Suprapubic skin (tissue), 3 donors: ENCODE measurements at regions not wholly inside any gene's neighbourhood (a gene's known extent, or its start where the extent isn't known, plus 50 kb on each side); places are given as distances from the start of the nearest gene placed in this dataset.

Experiments
- POLR2AphosphoS5 ChIP-seq, 3 donors: sonication (generic); formaldehyde crosslinking; IDR thresholded peaks; one replicate each; pipeline ENCODE4 v1.6.1; 2017; ENCODE audit warnings: antibody characterized with exemption in 3 of 3
- TF ChIP-seq, protein P1 (sequence below), 2 donors: fragments of 200-600 bp in 1 of 2; fragments of 450-650 bp in 1 of 2; sonication (generic) in 1 of 2; IDR thresholded peaks; one replicate each; pipeline ENCODE4 v1.5.1; 2016 to 2019; ENCODE audit warnings: antibody characterized with exemption in 2 of 2, mild to moderate bottlenecking in 1 of 2, moderate library complexity in 1 of 2

GRCh38 chr18:55850904-55851303 is 262.9 kb upstream of the TCF4 start:
- TF ChIP-seq, protein P1, sequence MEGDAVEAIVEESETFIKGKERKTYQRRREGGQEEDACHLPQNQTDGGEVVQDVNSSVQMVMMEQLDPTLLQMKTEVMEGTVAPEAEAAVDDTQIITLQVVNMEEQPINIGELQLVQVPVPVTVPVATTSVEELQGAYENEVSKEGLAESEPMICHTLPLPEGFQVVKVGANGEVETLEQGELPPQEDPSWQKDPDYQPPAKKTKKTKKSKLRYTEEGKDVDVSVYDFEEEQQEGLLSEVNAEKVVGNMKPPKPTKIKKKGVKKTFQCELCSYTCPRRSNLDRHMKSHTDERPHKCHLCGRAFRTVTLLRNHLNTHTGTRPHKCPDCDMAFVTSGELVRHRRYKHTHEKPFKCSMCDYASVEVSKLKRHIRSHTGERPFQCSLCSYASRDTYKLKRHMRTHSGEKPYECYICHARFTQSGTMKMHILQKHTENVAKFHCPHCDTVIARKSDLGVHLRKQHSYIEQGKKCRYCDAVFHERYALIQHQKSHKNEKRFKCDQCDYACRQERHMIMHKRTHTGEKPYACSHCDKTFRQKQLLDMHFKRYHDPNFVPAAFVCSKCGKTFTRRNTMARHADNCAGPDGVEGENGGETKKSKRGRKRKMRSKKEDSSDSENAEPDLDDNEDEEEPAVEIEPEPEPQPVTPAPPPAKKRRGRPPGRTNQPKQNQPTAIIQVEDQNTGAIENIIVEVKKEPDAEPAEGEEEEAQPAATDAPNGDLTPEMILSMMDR (IDR thresholded peaks at IDR 0.05), result no peak
- no peak for TF ChIP-seq POLR2AphosphoS5 (IDR thresholded peaks at IDR 0.05)
